ENCODE measurements at regions not wholly inside any gene's neighbourhood (a gene's known extent, or its start where the extent isn't known, plus 50 kb on each side); places are given as distances from the start of the nearest gene placed in this dataset.

GRCh38 chr20:11459090-11459890 is 458.4 kb upstream of the BTBD3 start:
- TF ChIP-seq CREB1 (CRISPR knock-in tag; IDR thresholded peaks at IDR 0.05; ENCODE audit: low read depth) (no peak), CTCF (conservative IDR thresholded peaks at IDR 0.05; ENCODE audit: low read depth in 2 of 2) (no peak), POLR2AphosphoS5 (IDR thresholded peaks at IDR 0.05; ENCODE audit: low read depth) (no peak), EZH2 (IDR thresholded peaks at IDR 0.05; ENCODE audit: low read depth, unreplicated experiment) (no peak), EZH2phosphoT487 (IDR thresholded peaks at IDR 0.05; ENCODE audit: unreplicated experiment) (no peak), JUNB (IDR thresholded peaks at IDR 0.05; ENCODE audit: unreplicated experiment) (no peak)

All from GM23338 (cell line).